HG02970 (cell line): ENCODE measurements at regions not wholly inside any gene's neighbourhood (a gene's known extent, or its start where the extent isn't known, plus 50 kb on each side); places are given as distances from the start of the nearest gene placed in this dataset.

Experiments used
- ATAC-seq: cut with Tn5 transposase; IDR thresholded peaks from one replicate; pipeline ENCODE4 v1.9.1; 2021; ENCODE audit warnings: mild to moderate bottlenecking, moderate library complexity, moderate number of reproducible peaks; ENCODE audit not compliant: unreplicated experiment, low FRiP score

GRCh38 chr14:100638211-100638855, 51.1 kb upstream of the BEGAIN start:
- no peak for ATAC-seq

- no peak for ATAC-seq
Measured at GRCh38 chr14:100639280-100639679, 52.1 kb upstream of the BEGAIN start.

- ATAC-seq = peak; percentile 78
Measured at GRCh38 chr14:100640471-100641273, 53.5 kb upstream of the BEGAIN start.

GRCh38 chr14:100641274-100641860, 54.1 kb upstream of the BEGAIN start:
- no peak for ATAC-seq

GRCh38 chr14:100643426-100643825, 56.2 kb upstream of the BEGAIN start:
- no peak for ATAC-seq

- no peak for ATAC-seq
Measured at GRCh38 chr14:100644383-100644782, 57.2 kb upstream of the BEGAIN start.

GRCh38 chr14:100644784-100645183, 57.6 kb upstream of the BEGAIN start:
- ATAC-seq = no peak

- peak; percentile 71 for ATAC-seq
Measured at GRCh38 chr14:100645196-100645981, 58.2 kb upstream of the BEGAIN start.

- ATAC-seq = no peak
Measured at GRCh38 chr14:100645982-100646314, 58.7 kb upstream of the BEGAIN start.

GRCh38 chr14:100648474-100649172, 61.4 kb upstream of the BEGAIN start:
- ATAC-seq = no peak

GRCh38 chr14:100649173-100649519, 61.9 kb upstream of the BEGAIN start:
- no peak for ATAC-seq

- ATAC-seq = no peak
Measured at GRCh38 chr14:100651999-100652508, 64.8 kb upstream of the BEGAIN start.

- no peak for ATAC-seq
Measured at GRCh38 chr14:100652744-100653143, 65.5 kb upstream of the BEGAIN start.

GRCh38 chr14:100653409-100653808, 66.2 kb upstream of the BEGAIN start:
- no peak for ATAC-seq

GRCh38 chr14:100654025-100654813, 67.0 kb upstream of the BEGAIN start:
- no peak for ATAC-seq

GRCh38 chr14:100654814-100655740, 67.9 kb upstream of the BEGAIN start:
- ATAC-seq = no peak

GRCh38 chr14:100655741-100656085, 68.5 kb upstream of the BEGAIN start:
- no peak for ATAC-seq

- no peak for ATAC-seq
Measured at GRCh38 chr14:100656996-100657395, 69.7 kb upstream of the DLK1 start.

GRCh38 chr14:100657780-100658179, 68.9 kb upstream of the DLK1 start:
- ATAC-seq = no peak
